Endometrium (tissue), 2 donors: ENCODE measurements at regions not wholly inside any gene's neighbourhood (a gene's known extent, or its start where the extent isn't known, plus 50 kb on each side); places are given as distances from the start of the nearest gene placed in this dataset.

Experiments
- FAIRE-seq: peaks from 2 replicates; lab custom pipeline; 2012; peaks lifted over from hg19 to GRCh38; lab: Jason Lieb, UNC
- donor health status: control.
- donor health status: control.

- FAIRE-seq, result no peak
Observed at GRCh38 chr15:97174886-97175540, 785.5 kb upstream of the ARRDC4 start.

- no peak for FAIRE-seq
Observed at GRCh38 chr15:97177151-97177577, 783.3 kb upstream of the ARRDC4 start.

GRCh38 chr15:97182581-97182980, 777.9 kb upstream of the ARRDC4 start:
- FAIRE-seq, result no peak

- FAIRE-seq, result no peak
Observed at GRCh38 chr15:97189162-97189780, 771.2 kb upstream of the ARRDC4 start.

- FAIRE-seq, result no peak
Observed at GRCh38 chr15:97194750-97195149, 765.8 kb upstream of the ARRDC4 start.

- no peak for FAIRE-seq
Observed at GRCh38 chr15:97196048-97197014, 764.2 kb upstream of the ARRDC4 start.

- FAIRE-seq, result no peak
Observed at GRCh38 chr15:97199393-97200051, 761.0 kb upstream of the ARRDC4 start.

- no peak for FAIRE-seq
Observed at GRCh38 chr15:97200161-97200560, 760.3 kb upstream of the ARRDC4 start.

GRCh38 chr15:97210277-97210676, 750.2 kb upstream of the ARRDC4 start:
- peak; percentile 92 for FAIRE-seq

- FAIRE-seq, result no peak
Observed at GRCh38 chr15:97215629-97216028, 744.9 kb upstream of the ARRDC4 start.

- no peak for FAIRE-seq
Observed at GRCh38 chr15:97224191-97224641, 736.3 kb upstream of the ARRDC4 start.

GRCh38 chr15:97234851-97235610, 725.5 kb upstream of the ARRDC4 start:
- peak; percentile 98 for FAIRE-seq

GRCh38 chr15:97235611-97235985, 724.9 kb upstream of the ARRDC4 start:
- FAIRE-seq, result no peak

- FAIRE-seq, result no peak
Observed at GRCh38 chr15:97236140-97236539, 724.4 kb upstream of the ARRDC4 start.

- peak; percentile 18 for FAIRE-seq
Observed at GRCh38 chr15:97237160-97237559, 723.3 kb upstream of the ARRDC4 start.

- FAIRE-seq, result no peak
Observed at GRCh38 chr15:97248376-97248775, 712.1 kb upstream of the ARRDC4 start.

GRCh38 chr15:97259943-97260342, 700.6 kb upstream of the ARRDC4 start:
- no peak for FAIRE-seq

GRCh38 chr15:97301166-97301565, 659.3 kb upstream of the ARRDC4 start:
- no peak for FAIRE-seq

- no peak for FAIRE-seq
Observed at GRCh38 chr15:97316362-97316761, 644.1 kb upstream of the ARRDC4 start.

GRCh38 chr15:97317163-97317562, 643.3 kb upstream of the ARRDC4 start:
- no peak for FAIRE-seq

GRCh38 chr15:97319291-97319690, 641.2 kb upstream of the ARRDC4 start:
- no peak for FAIRE-seq

GRCh38 chr15:97346221-97346620, 614.3 kb upstream of the ARRDC4 start:
- no peak for FAIRE-seq
